ENCODE measurements at regions not wholly inside any gene's neighbourhood (a gene's known extent, or its start where the extent isn't known, plus 50 kb on each side); places are given as distances from the start of the nearest gene placed in this dataset.

GRCh38 chr4:71639380-71639779 is 144.5 kb downstream of the GC start:
- Histone ChIP-seq H3K36me3 (ENCODE audit: control insufficient read depth, insufficient read depth, low read length) (no peaks in the 10 kb centered on the region), H3K4ac (ENCODE audit: low read depth, low read length) (no peak overlapping the region), H3K4me3 (ENCODE audit: insufficient read depth, low read depth, low read length) (no peak overlapping the region), H2BK20ac (ENCODE audit: low read depth, low read length) (no peak overlapping the region), H3K27ac (ENCODE audit: insufficient read depth, low read length) (no peak overlapping the region), H2BK5ac (ENCODE audit: low read depth, low read length, poor library complexity, severe bottlenecking) (no peak overlapping the region), H2AK9ac (replicated peaks; ENCODE audit: low read depth, low read length, poor library complexity) (no peak overlapping the region), H2AFZ (replicated peaks; ENCODE audit: low read length, poor library complexity) (no peak overlapping the region), H3K9me1 (ENCODE audit: insufficient read depth, low read length) (no peaks in the 10 kb centered on the region), H3K14ac (replicated peaks; ENCODE audit: low read depth, low read length) (no peak overlapping the region), H3K79me1 (ENCODE audit: low read depth in 1 of 2, low read length in 2 of 2) (no peaks in the 10 kb centered on the region), H3K9me3 (ENCODE audit: control insufficient read depth, insufficient read depth, low read length) (no peaks in the 10 kb centered on the region), H3K18ac (ENCODE audit: low read depth, low read length) (no peak overlapping the region), H3K4me1 (ENCODE audit: control insufficient read depth, insufficient read depth, low read length) (no peaks in the 10 kb centered on the region), H2BK15ac (ENCODE audit: low read depth, low read length) (no peak overlapping the region), H3K23ac (ENCODE audit: low read depth, low read length) (no peak overlapping the region), H3K4me2 (ENCODE audit: low read depth, low read length) (no peak overlapping the region), H4K20me1 (ENCODE audit: insufficient read depth, low read length) (no peaks in the 10 kb centered on the region), H4K5ac (ENCODE audit: low read depth, low read length) (no peak overlapping the region), H4K8ac (ENCODE audit: low read depth in 2 of 2, low read length in 2 of 2) (no peak overlapping the region), H3K9ac (ENCODE audit: low read depth, low read length) (no peak overlapping the region), H2AK5ac (ENCODE audit: low read depth, low read length) (no peak overlapping the region), H4K91ac (ENCODE audit: insufficient read depth, low read depth, low read length) (no peak overlapping the region), H3K27me3 (ENCODE audit: control insufficient read depth, insufficient read depth, low read length) (no peaks in the 10 kb centered on the region), H3K56ac (ENCODE audit: extremely low read depth, insufficient read depth, low read length) (no peak overlapping the region), H2BK120ac (ENCODE audit: low read depth, low read length) (no peak overlapping the region)
- BruUV-seq (replicated peaks) = no TSS peak
- in situ Hi-C loops (cut with MboI; ENCODE audit: low sequenced_read_pairs) = no loop called here
- POLR2A ChIA-PET (ENCODE audit: unreplicated experiment) = no interaction called here
- intact Hi-C loops (cut with micrococcal nuclease) = no loop called here
- CTCF ChIA-PET = no interaction called here
- ATAC-seq (ENCODE audit: low read depth) (no peak), DNase-seq (no peak)
- WGBS, 2 experiments (ENCODE audit: extremely low coverage in 2 of 2, insufficient read length in 1 of 2) = no CpG with 5 or more reads among the region's 2 CpGs
- TF ChIP-seq RAD21 (IDR thresholded peaks at IDR 0.05; ENCODE audit: low read length) = no peak
- TF ChIP-seq MXI1 (IDR thresholded peaks at IDR 0.05; ENCODE audit: borderline replicate concordance, low read depth, low read length) = no peak
- no peak for TF ChIP-seq BHLHE40 (IDR thresholded peaks at IDR 0.05; ENCODE audit: low read depth, low read length)
- no peak for TF ChIP-seq SMC3 (IDR thresholded peaks at IDR 0.05; ENCODE audit: low read depth, low read length)
- no peak for TF ChIP-seq MAFK (IDR thresholded peaks at IDR 0.05; ENCODE audit: low read depth, low read length)
- TF ChIP-seq ELK1 (IDR thresholded peaks at IDR 0.05; ENCODE audit: borderline replicate concordance, low read depth, low read length) = no peak
- TF ChIP-seq FOS (IDR thresholded peaks at IDR 0.05; ENCODE audit: low read depth, low read length) = no peak
- no peak for TF ChIP-seq RCOR1 (IDR thresholded peaks at IDR 0.05; ENCODE audit: insufficient replicate concordance, low read length)
- no peak for TF ChIP-seq CEBPB (IDR thresholded peaks at IDR 0.05; ENCODE audit: low read depth, low read length)
- TF ChIP-seq RFX5 (IDR thresholded peaks at IDR 0.05; ENCODE audit: low read depth, low read length) = no peak
- TF ChIP-seq CHD1 (IDR thresholded peaks at IDR 0.05; ENCODE audit: low read depth, low read length) = no peak
- TF ChIP-seq NFE2L2 (IDR thresholded peaks at IDR 0.05; ENCODE audit: low read depth, low read length) = no peak
- no peak for TF ChIP-seq CTCF (conservative IDR thresholded peaks at IDR 0.05; ENCODE audit: low read depth, low read length)
- no peak for TF ChIP-seq POLR2A (IDR thresholded peaks at IDR 0.05; ENCODE audit: low read depth, low read length)
- no peak for TF ChIP-seq USF2 (IDR thresholded peaks at IDR 0.05; ENCODE audit: low read depth, low read length)
- dilution Hi-C loops (cut with HindIII; ENCODE audit: low sequenced_read_pairs, unreplicated experiment) = no loop called here

All from IMR-90 (cell line).